H1 (cell line): ENCODE measurements at regions not wholly inside any gene's neighbourhood (a gene's known extent, or its start where the extent isn't known, plus 50 kb on each side); places are given as distances from the start of the nearest gene placed in this dataset.

Experiments
- CTCF ChIA-PET: fragments of 300-600 bp; sonication (Branson Sonifier 250); formaldehyde crosslinking; loops from one replicate; lab custom pipeline; 2021; ENCODE audit not compliant: partially characterized antibody; lab: Charles Lee
- POLR2A ChIA-PET: fragments of 300-600 bp; sonication (Branson Sonifier 250); formaldehyde crosslinking; loops from one replicate; lab custom pipeline; 2021; ENCODE audit warnings: inconsistent platforms; ENCODE audit not compliant: partially characterized antibody; lab: Charles Lee
- DNase-seq, 2 experiments: peaks; one replicate each; pipeline versions ENCODE4 v3.0.0 to v3.0.0-alpha.2; 2010 to 2022; ENCODE audit warnings: low spot score in 2 of 2, low read depth in 1 of 2, mixed read lengths in 1 of 2
- FAIRE-seq: peaks from 2 replicates; lab custom pipeline; 2011; peaks lifted over from hg19 to GRCh38; lab: Jason Lieb, UNC
- H2AFZ ChIP-seq: 2 replicates; pipeline ENCODE4 v1.8.1; 2012; ENCODE audit warnings: low read length, inconsistent platforms
- H2AK5ac ChIP-seq: 2 replicates; pipeline ENCODE4 v1.6.1; 2013; ENCODE audit warnings: low read depth, low read length
- H2BK120ac ChIP-seq: replicated peaks from 2 replicates; pipeline ENCODE3; 2013; ENCODE audit warnings: low read depth, low read length, inconsistent platforms
- H2BK12ac ChIP-seq: 2 replicates; pipeline ENCODE4 v1.6.1; 2013; ENCODE audit warnings: low read depth, low read length
- H2BK15ac ChIP-seq: 2 replicates; pipeline ENCODE4 v1.6.1; 2013; ENCODE audit warnings: low read length
- H2BK20ac ChIP-seq: 2 replicates; pipeline ENCODE4 v1.6.1; 2013; ENCODE audit warnings: low read length
- H2BK5ac ChIP-seq: 2 replicates; pipeline ENCODE4 v1.6.1; 2013; ENCODE audit warnings: low read depth, low read length
- H3K14ac ChIP-seq: 2 replicates; pipeline ENCODE4 v1.6.1; 2013; ENCODE audit warnings: inconsistent platforms; ENCODE audit not compliant: insufficient read length
- H3K18ac ChIP-seq: 2 replicates; pipeline ENCODE4 v1.6.1; 2013; ENCODE audit warnings: low read length; ENCODE audit errors: extremely low read depth
- H3K23ac ChIP-seq: 2 replicates; pipeline ENCODE4 v1.6.1; 2013; ENCODE audit warnings: inconsistent platforms; ENCODE audit not compliant: insufficient read length
- H3K23me2 ChIP-seq: 2 replicates; pipeline ENCODE4 v1.6.1; 2013; ENCODE audit warnings: low read depth, low read length
- H3K27ac ChIP-seq: 2 replicates; pipeline ENCODE4 v1.6.1; 2011; ENCODE audit warnings: low read depth, low read length, inconsistent platforms
- H3K27me3 ChIP-seq, 4 experiments: replicated peaks in 1 of 4; 1 replicate in 1 of 4; 2 replicates in 3 of 4; pipeline versions ENCODE4 v1.6.1 to v1.8.1; 2011 to 2013; ENCODE audit warnings: low read length in 3 of 4, mild to moderate bottlenecking in 3 of 4, inconsistent platforms in 2 of 4, mixed read lengths in 2 of 4, moderate library complexity in 1 of 4; ENCODE audit not compliant: control insufficient read depth in 3 of 4, insufficient read depth in 3 of 4; ENCODE audit errors: extremely low read depth in 1 of 4
- H3K36me3 ChIP-seq, 4 experiments: 2 replicates each; pipeline versions ENCODE4 v1.6.1 to v1.8.1; 2011 to 2013; ENCODE audit warnings: mild to moderate bottlenecking in 4 of 4, low read length in 3 of 4, moderate library complexity in 2 of 4, control low read depth in 1 of 4, inconsistent platforms in 1 of 4; ENCODE audit not compliant: insufficient read depth in 4 of 4, control insufficient read depth in 2 of 4
- H3K4ac ChIP-seq: replicated peaks from 2 replicates; pipeline ENCODE3; 2013; ENCODE audit warnings: low read length, low read depth, mixed read lengths, inconsistent platforms; ENCODE audit not compliant: insufficient read length
- H3K4me1 ChIP-seq, 4 experiments: replicated peaks in 1 of 4; 1 replicate in 1 of 4; 2 replicates in 3 of 4; pipeline versions ENCODE4 v1.6.1 to v1.8.1; 2011 to 2013; ENCODE audit warnings: low read length in 3 of 4, inconsistent platforms in 2 of 4, mixed read lengths in 1 of 4; ENCODE audit not compliant: insufficient read depth in 4 of 4, control insufficient read depth in 3 of 4
- H3K4me2 ChIP-seq, 2 experiments: 2 replicates each; pipeline versions ENCODE4 v1.6.1 to v1.8.1; 2011 to 2013; ENCODE audit warnings: low read depth in 2 of 2, low read length in 2 of 2, control low read depth in 1 of 2, inconsistent platforms in 1 of 2, mild to moderate bottlenecking in 1 of 2; ENCODE audit not compliant: insufficient read depth in 1 of 2
- H3K4me3 ChIP-seq, 4 experiments: fragments of 200-600, 300-600 bp in 1 of 4; sonication (generic), shearing (Covaris generic), sonication (Bioruptor Twin) in 1 of 4; 2 replicates each; pipeline versions ENCODE4 v1.5.1 to v1.8.1; 2011 to 2016; ENCODE audit warnings: low read length in 4 of 4, low read depth in 3 of 4, control low read depth in 2 of 4, inconsistent platforms in 2 of 4, mild to moderate bottlenecking in 2 of 4, mixed read lengths in 1 of 4, moderate library complexity in 1 of 4; ENCODE audit not compliant: insufficient read depth in 2 of 4; ENCODE audit errors: extremely low read depth in 1 of 4
- H3K56ac ChIP-seq: replicated peaks from 2 replicates; pipeline ENCODE3; 2013; ENCODE audit warnings: low read depth, mild to moderate bottlenecking, mixed read lengths, low read length, inconsistent platforms; ENCODE audit not compliant: insufficient read length
- H3K79me1 ChIP-seq: 2 replicates; pipeline ENCODE4 v1.6.1; 2013; ENCODE audit warnings: low read depth, low read length, control low read depth
- H3K79me2 ChIP-seq, 2 experiments: 2 replicates each; pipeline versions ENCODE4 v1.6.1 to v1.8.1; 2012 to 2013; ENCODE audit warnings: low read length in 2 of 2, mild to moderate bottlenecking in 2 of 2, inconsistent platforms in 1 of 2; ENCODE audit not compliant: insufficient read depth in 2 of 2, control insufficient read depth in 1 of 2
- H3K9ac ChIP-seq, 4 experiments: replicated peaks in 1 of 4; 1 replicate in 1 of 4; 2 replicates in 3 of 4; pipeline versions ENCODE4 v1.6.1 to v1.8.1; 2011 to 2013; ENCODE audit warnings: low read depth in 3 of 4, low read length in 3 of 4, control low read depth in 2 of 4, mild to moderate bottlenecking in 2 of 4, moderate library complexity in 2 of 4, inconsistent platforms in 1 of 4; ENCODE audit errors: extremely low read depth in 1 of 4
- H3K9me3 ChIP-seq, 2 experiments: 2 replicates each; pipeline versions ENCODE4 v1.6.1 to v1.8.1; 2012 to 2013; ENCODE audit warnings: mild to moderate bottlenecking in 2 of 2, moderate library complexity in 2 of 2, control low read depth in 1 of 2, inconsistent platforms in 1 of 2, low read depth in 1 of 2, low read length in 1 of 2, mixed read lengths in 1 of 2; ENCODE audit not compliant: insufficient read depth in 2 of 2
- H4K20me1 ChIP-seq, 2 experiments: replicated peaks in 1 of 2; 2 replicates each; pipeline versions ENCODE3 to v1.8.1; 2011 to 2013; ENCODE audit warnings: inconsistent platforms in 2 of 2, low read length in 2 of 2, mild to moderate bottlenecking in 1 of 2; ENCODE audit not compliant: insufficient read depth in 2 of 2, control insufficient read depth in 1 of 2
- H4K5ac ChIP-seq: 2 replicates; pipeline ENCODE4 v1.6.1; 2013; ENCODE audit warnings: low read length, low read depth, mixed read lengths, inconsistent platforms; ENCODE audit not compliant: insufficient read length
- H4K8ac ChIP-seq: 2 replicates; pipeline ENCODE4 v1.8.0; 2013; ENCODE audit warnings: mild to moderate bottlenecking, moderate library complexity, low read length, inconsistent platforms; ENCODE audit not compliant: insufficient read depth; ENCODE audit errors: extremely low read depth
- H4K91ac ChIP-seq: replicated peaks from 2 replicates; pipeline ENCODE3; 2013; ENCODE audit warnings: low read length, mixed read lengths, inconsistent platforms; ENCODE audit not compliant: insufficient read length
- CHD2 ChIP-seq: IDR thresholded peaks from 2 replicates; pipeline ENCODE4 v1.6.1; 2012; ENCODE audit warnings: low read length, improper control_type of control experiment
- CTCF ChIP-seq, 3 experiments: IDR thresholded peaks; 1 replicate in 2 of 3; 2 replicates in 1 of 3; pipeline versions ENCODE4 v1.5.1 to v1.6.1; 2011; ENCODE audit warnings: low read length in 3 of 3, mild to moderate bottlenecking in 3 of 3, inconsistent platforms in 2 of 3, low read depth in 1 of 3, moderate library complexity in 1 of 3; ENCODE audit not compliant: insufficient read depth in 1 of 3; ENCODE audit errors: control extremely low read depth in 1 of 3
- EGR1 ChIP-seq: IDR thresholded peaks from 2 replicates; pipeline ENCODE4 v1.6.1; 2011; ENCODE audit warnings: low read depth, low read length, borderline replicate concordance
- FOSL1 ChIP-seq: IDR thresholded peaks from 2 replicates; pipeline ENCODE4 v1.6.1; 2011; ENCODE audit warnings: mild to moderate bottlenecking, low read depth, low read length, moderate library complexity; ENCODE audit not compliant: insufficient read depth
- JUND ChIP-seq: IDR thresholded peaks from 2 replicates; pipeline ENCODE4 v1.6.1; 2011; ENCODE audit warnings: mild to moderate bottlenecking, improper control_type of control experiment, low read length
- RAD21 ChIP-seq, 2 experiments: IDR thresholded peaks in 1 of 2; conservative IDR thresholded peaks in 1 of 2; 2 replicates each; pipeline ENCODE4 v1.6.1; 2011; ENCODE audit warnings: low read depth in 2 of 2, low read length in 2 of 2, improper control_type of control experiment in 1 of 2, inconsistent platforms in 1 of 2, mild to moderate bottlenecking in 1 of 2, moderate library complexity in 1 of 2
- RXRA ChIP-seq: IDR thresholded peaks from 2 replicates; pipeline ENCODE4 v1.6.1; 2011; ENCODE audit warnings: low read depth, mild to moderate bottlenecking, low read length, moderate library complexity; ENCODE audit not compliant: insufficient read depth
- SP1 ChIP-seq: IDR thresholded peaks from 2 replicates; pipeline ENCODE4 v1.6.1; 2011; ENCODE audit warnings: low read depth, low read length
- SP2 ChIP-seq: IDR thresholded peaks from 2 replicates; pipeline ENCODE4 v1.6.1; 2012; ENCODE audit warnings: mild to moderate bottlenecking, low read length, inconsistent platforms
- TAF7 ChIP-seq: optimal IDR thresholded peaks from 2 replicates; pipeline ENCODE3; 2011; ENCODE audit warnings: low read depth, mild to moderate bottlenecking, inconsistent platforms, low read length, moderate library complexity, borderline replicate concordance
- TEAD4 ChIP-seq: IDR thresholded peaks from 2 replicates; pipeline ENCODE4 v1.6.1; 2012; ENCODE audit warnings: low read depth, low read length, inconsistent platforms, mixed read lengths
- WGBS, 2 experiments: shearing (Covaris generic) in 1 of 2; methylation state at CpG; one replicate each; pipeline versions ENCODE4 v1.1.6 to v1.1.7; 2013 to 2015; ENCODE audit warnings: low lambda C conversion rate in 2 of 2, mixed read lengths in 2 of 2, inconsistent platforms in 1 of 2, low coverage in 1 of 2, missing lambda C conversion rate in 1 of 2; ENCODE audit not compliant: insufficient replicate concordance in 2 of 2, insufficient coverage in 1 of 2, insufficient read length in 1 of 2; ENCODE audit errors: extremely low coverage in 1 of 2, missing lambda C conversion rate in 1 of 2; 5-methylcytosine and 5-hydroxymethylcytosine counted together

- FAIRE-seq (peak; percentile 87), DNase-seq (peak; percentile 58 to 74)
- H3K18ac ChIP-seq = no peak overlapping the region
- peak overlapping the region; percentile 45 for H3K4ac ChIP-seq
- H3K79me2 ChIP-seq = no peaks in the 10 kb centered on the region
- no peaks in the 10 kb centered on the region for H3K36me3 ChIP-seq
- no peaks in the 10 kb centered on the region for H4K20me1 ChIP-seq
- no peak overlapping the region for H2BK15ac ChIP-seq
- H3K56ac ChIP-seq = no peak overlapping the region
- no peak overlapping the region for H3K4me3 ChIP-seq
- peaks cover 0 to under 1% (median 0%) of the 10 kb centered on the region in 4 experiments; a peak in 1 of 7 replicates for H3K4me1 ChIP-seq
- no peak overlapping the region for H4K91ac ChIP-seq
- no peak overlapping the region for H4K8ac ChIP-seq
- no peak overlapping the region for H2AFZ ChIP-seq
- 38% methylated on average over 4 of the region's 4 CpGs; no CpG with 5 or more reads in 1 of the 2 experiments for WGBS, 2 experiments
- H4K5ac ChIP-seq = no peak overlapping the region
- ChIA-PET CTCF (interaction anchor here (0.7 to 2.5 kb wide), 16 partner anchors 9 to 565 kb away, joined by 3 to 14 read pairs (median 5); no protein-coding TSS in a partner anchor), POLR2A (no interaction called here)
- no peak overlapping the region for H3K23ac ChIP-seq
- H2BK120ac ChIP-seq = no peak overlapping the region
- H3K79me1 ChIP-seq = no peaks in the 10 kb centered on the region
- no peak overlapping the region for H2BK20ac ChIP-seq
- no peaks in the 10 kb centered on the region for H3K23me2 ChIP-seq
- no peak overlapping the region for H2AK5ac ChIP-seq
- no peak overlapping the region for H2BK12ac ChIP-seq
- H3K9me3 ChIP-seq = 0 out of 4 replicates have a peak, but pooled peaks cover 0 to 3% of the 10 kb centered on the region in 2 experiments
- H3K27ac ChIP-seq = no peak overlapping the region
- no peak overlapping the region for H3K9ac ChIP-seq
- no peak overlapping the region for H3K4me2 ChIP-seq
- no peak overlapping the region for H3K14ac ChIP-seq
- no peaks in the 10 kb centered on the region for H3K27me3 ChIP-seq
- no peak overlapping the region for H2BK5ac ChIP-seq
- TF ChIP-seq RAD21 (IDR thresholded peaks at IDR 0.05 in 1 of 2, conservative IDR thresholded peaks at IDR 0.05 in 1 of 2; ENCODE audit: low read depth in 2 of 2, low read length in 2 of 2) (peak; percentile 85 to 92), CTCF (IDR thresholded peaks at IDR 0.05; ENCODE audit: control extremely low read depth in 1 of 3, insufficient read depth in 1 of 3, low read depth in 1 of 3, low read length in 3 of 3) (peak; percentile 73 to 80 (median 74)), EGR1 (no peak), RXRA (no peak), JUND (no peak), TEAD4 (0 out of 2 replicates have a peak, but pooled peaks have one; percentile 11), SP1 (no peak), TAF7 (peak; percentile 21), SP2 (no peak), CHD2 (no peak), FOSL1 (no peak)
These were observed 241.2 kb upstream of the TANK start for GRCh38 chr2:160918906-160919503.
